Trophoblast cell (in vitro differentiated cells and primary cell): ENCODE measurements at regions not wholly inside any gene's neighbourhood (a gene's known extent, or its start where the extent isn't known, plus 50 kb on each side); places are given as distances from the start of the nearest gene placed in this dataset.

ENCODE experiments used
- DNase-seq, 2 donors: peaks; one replicate each; pipeline ENCODE4 v3.0.0-alpha.2; 2016
- H2AFZ ChIP-seq: 2 replicates; pipeline ENCODE4 v1.6.1; 2013; ENCODE audit warnings: low read length, moderate library complexity, mild to moderate bottlenecking; ENCODE audit not compliant: insufficient read depth, poor library complexity
- H2AK5ac ChIP-seq: 2 replicates; pipeline ENCODE4 v1.6.1; 2013; ENCODE audit warnings: mild to moderate bottlenecking, low read length
- H2BK120ac ChIP-seq: 2 replicates; pipeline ENCODE4 v1.6.1; 2013; ENCODE audit warnings: low read length, mild to moderate bottlenecking, moderate library complexity; ENCODE audit not compliant: insufficient read depth, poor library complexity
- H2BK12ac ChIP-seq: 2 replicates; pipeline ENCODE4 v1.6.1; 2013; ENCODE audit warnings: mild to moderate bottlenecking, low read length, moderate library complexity
- H2BK5ac ChIP-seq: 2 replicates; pipeline ENCODE4 v1.6.1; 2013; ENCODE audit warnings: low read length, low read depth, moderate library complexity, mild to moderate bottlenecking; ENCODE audit not compliant: poor library complexity
- H3K14ac ChIP-seq: 2 replicates; pipeline ENCODE4 v1.6.1; 2013; ENCODE audit warnings: mild to moderate bottlenecking, low read length
- H3K18ac ChIP-seq: 2 replicates; pipeline ENCODE4 v1.6.1; 2013; ENCODE audit warnings: mild to moderate bottlenecking, low read length
- H3K23ac ChIP-seq: 2 replicates; pipeline ENCODE4 v1.6.1; 2013; ENCODE audit warnings: low read length
- H3K27ac ChIP-seq: 2 replicates; pipeline ENCODE4 v1.5.1; 2013; ENCODE audit warnings: low read depth, mild to moderate bottlenecking, inconsistent platforms, low read length, moderate library complexity
- H3K27me3 ChIP-seq: 2 replicates; pipeline ENCODE4 v1.6.1; 2013; ENCODE audit warnings: inconsistent platforms, mild to moderate bottlenecking, low read length, moderate library complexity; ENCODE audit not compliant: insufficient read depth
- H3K36me3 ChIP-seq, 2 experiments: 1 replicate in 1 of 2; 2 replicates in 1 of 2; pipeline ENCODE4 v1.6.1; 2013; ENCODE audit warnings: low read length in 2 of 2, mild to moderate bottlenecking in 2 of 2, moderate library complexity in 1 of 2; ENCODE audit not compliant: insufficient read depth in 2 of 2, control insufficient read depth in 1 of 2
- H3K4ac ChIP-seq: 2 replicates; pipeline ENCODE4 v1.6.1; 2013; ENCODE audit warnings: low read depth, mild to moderate bottlenecking, low read length, moderate library complexity
- H3K4me1 ChIP-seq, 2 experiments: 1 replicate in 1 of 2; 2 replicates in 1 of 2; pipeline ENCODE4 v1.6.1; 2013; ENCODE audit warnings: low read length in 2 of 2, mild to moderate bottlenecking in 2 of 2, moderate library complexity in 1 of 2; ENCODE audit not compliant: insufficient read depth in 2 of 2, control insufficient read depth in 1 of 2
- H3K4me2 ChIP-seq: 2 replicates; pipeline ENCODE4 v1.6.1; 2013; ENCODE audit warnings: inconsistent platforms, mild to moderate bottlenecking, low read length, moderate library complexity
- H3K4me3 ChIP-seq: 2 replicates; pipeline ENCODE4 v1.5.1; 2013; ENCODE audit warnings: mild to moderate bottlenecking, low read depth, low read length, inconsistent platforms
- H3K79me1 ChIP-seq: one replicate; pipeline ENCODE4 v1.6.1; 2013; ENCODE audit warnings: low read length
- H3K79me2 ChIP-seq: 2 replicates; pipeline ENCODE4 v1.6.1; 2013; ENCODE audit warnings: low read length, mild to moderate bottlenecking; ENCODE audit not compliant: control insufficient read depth, insufficient read depth, poor library complexity
- H3K9ac ChIP-seq: 2 replicates; pipeline ENCODE4 v1.6.1; 2013; ENCODE audit warnings: mild to moderate bottlenecking, low read length
- H3K9me3 ChIP-seq: 2 replicates; pipeline ENCODE4 v1.6.1; 2013; ENCODE audit warnings: low read depth, mild to moderate bottlenecking, control low read depth, inconsistent platforms, low read length; ENCODE audit not compliant: insufficient read depth
- H4K12ac ChIP-seq: 2 replicates; pipeline ENCODE4 v1.6.1; 2013; ENCODE audit warnings: low read depth, mild to moderate bottlenecking, low read length, moderate library complexity
- H4K8ac ChIP-seq: 2 replicates; pipeline ENCODE4 v1.6.1; 2013; ENCODE audit warnings: low read depth, mild to moderate bottlenecking, low read length, moderate library complexity
- H4K91ac ChIP-seq: one replicate; pipeline ENCODE4 v1.6.1; 2013; ENCODE audit warnings: low read depth, mild to moderate bottlenecking, low read length, moderate library complexity
- WGBS: extraction: QIAGEN DNeasy Blood & Tissue Kit; methylation state at CpG from one replicate; pipeline ENCODE4 v1.1.7; 2013; ENCODE audit warnings: missing lambda C conversion rate; ENCODE audit not compliant: insufficient read length, insufficient coverage; ENCODE audit errors: extremely low coverage; 5-methylcytosine and 5-hydroxymethylcytosine counted together

DNA sequence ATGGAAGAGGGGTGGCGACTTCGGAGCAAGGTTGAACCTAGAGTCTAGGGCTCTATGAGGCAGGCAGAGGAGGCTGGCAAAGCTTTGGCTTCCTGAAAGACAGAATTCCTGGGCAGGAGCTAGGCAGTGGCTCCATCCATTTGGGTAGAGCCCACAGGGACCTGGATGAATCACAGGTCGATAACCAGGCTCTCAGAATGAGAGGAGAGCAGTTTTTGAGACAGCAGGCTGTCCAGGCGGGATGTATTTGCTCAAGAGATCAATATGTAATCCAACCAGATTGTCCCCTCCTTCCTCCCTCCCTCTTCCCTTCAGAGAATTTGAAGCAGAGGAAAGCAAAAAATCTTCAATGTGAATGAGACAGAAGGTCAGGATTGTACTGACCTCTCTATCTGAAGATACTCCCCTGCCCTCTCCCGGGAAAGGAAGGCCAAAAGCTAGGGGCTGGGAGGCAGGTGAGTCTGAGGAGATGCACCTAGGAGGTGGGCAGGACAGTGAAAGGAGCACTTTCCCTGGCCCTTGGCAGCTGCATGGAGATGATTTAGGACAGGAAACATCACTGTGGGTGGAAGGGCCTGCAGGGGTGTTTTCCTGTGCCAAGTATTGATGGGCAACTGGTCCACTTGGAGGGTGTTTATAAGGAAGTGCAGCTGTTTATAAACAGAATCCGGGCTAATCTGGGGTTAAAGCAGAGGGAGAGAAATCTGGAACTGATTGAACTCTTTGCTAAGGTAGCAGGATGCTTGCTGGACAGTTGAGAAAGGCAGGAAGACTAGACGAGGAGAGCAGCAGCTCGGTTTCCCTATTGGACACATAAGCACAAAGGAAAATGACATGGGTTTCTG, 212.4 kb upstream of the LRFN2 start:
- Histone ChIP-seq H3K9ac (no peak overlapping the region), H3K4me3 (no peak overlapping the region)

GRCh38 chr6:40798069-40798770, 211.1 kb upstream of the LRFN2 start:
- no peak overlapping the region for H3K4ac ChIP-seq
- H3K4me3 ChIP-seq, result no peak overlapping the region
- H3K14ac ChIP-seq, result no peak overlapping the region
- H4K91ac ChIP-seq, result no peak overlapping the region
- H2BK120ac ChIP-seq, result no peak overlapping the region
- H3K18ac ChIP-seq, result no peak overlapping the region
- no peak for DNase-seq
- no peaks in the 10 kb centered on the region for H3K27me3 ChIP-seq
- H3K79me2 ChIP-seq, result no peaks in the 10 kb centered on the region
- no peak overlapping the region for H2BK12ac ChIP-seq
- H3K4me2 ChIP-seq, result no peak overlapping the region
- H2AK5ac ChIP-seq, result no peak overlapping the region
- H3K23ac ChIP-seq, result no peak overlapping the region
- H3K36me3 ChIP-seq, result no peaks in the 10 kb centered on the region
- no peak overlapping the region for H3K9ac ChIP-seq
- H3K79me1 ChIP-seq, result no peaks in the 10 kb centered on the region
- H3K4me1 ChIP-seq, result no peaks in the 10 kb centered on the region
- no peak overlapping the region for H4K8ac ChIP-seq
- no peak overlapping the region for H4K12ac ChIP-seq
- WGBS, result no CpG with 5 or more reads among the region's 7 CpGs
- peaks cover 2% of the 10 kb centered on the region for H3K9me3 ChIP-seq
- H2AFZ ChIP-seq, result no peak overlapping the region
- H2BK5ac ChIP-seq, result no peak overlapping the region
- H3K27ac ChIP-seq, result no peak overlapping the region

More for the DNA sequence above, 212.4 kb upstream of the LRFN2 start:
- H4K12ac ChIP-seq, result no peak overlapping the region
- H3K4me1 ChIP-seq, result no peaks in the 10 kb centered on the region
- H3K27ac ChIP-seq, result no peak overlapping the region
- H2AFZ ChIP-seq, result no peak overlapping the region
- H3K36me3 ChIP-seq, result no peaks in the 10 kb centered on the region
- no peak overlapping the region for H2BK12ac ChIP-seq
- H3K79me1 ChIP-seq, result no peaks in the 10 kb centered on the region
- no peak overlapping the region for H3K18ac ChIP-seq
- no peak for DNase-seq
- no peak overlapping the region for H2BK120ac ChIP-seq
- no peak overlapping the region for H3K14ac ChIP-seq
- no peak overlapping the region for H4K91ac ChIP-seq
- H3K23ac ChIP-seq, result no peak overlapping the region
- H4K8ac ChIP-seq, result no peak overlapping the region
- peaks cover 2% of the 10 kb centered on the region for H3K9me3 ChIP-seq
- no peak overlapping the region for H3K4me2 ChIP-seq
- no peak overlapping the region for H3K4ac ChIP-seq
- no peaks in the 10 kb centered on the region for H3K27me3 ChIP-seq
- no peaks in the 10 kb centered on the region for H3K79me2 ChIP-seq
- H2AK5ac ChIP-seq, result no peak overlapping the region
- no CpG with 5 or more reads among the region's 8 CpGs for WGBS
- H2BK5ac ChIP-seq, result no peak overlapping the region

- no peak overlapping the region for H2BK12ac ChIP-seq
- no peak overlapping the region for H3K18ac ChIP-seq
- H3K27me3 ChIP-seq, result peaks cover 2% of the 10 kb centered on the region
- H3K23ac ChIP-seq, result no peak overlapping the region
- no peak overlapping the region for H3K4ac ChIP-seq
- H3K9ac ChIP-seq, result no peak overlapping the region
- no peak overlapping the region for H2AK5ac ChIP-seq
- H3K79me1 ChIP-seq, result no peaks in the 10 kb centered on the region
- no CpG with 5 or more reads among the region's 14 CpGs for WGBS
- no peak overlapping the region for H2AFZ ChIP-seq
- H4K12ac ChIP-seq, result no peak overlapping the region
- H2BK5ac ChIP-seq, result no peak overlapping the region
- no peak overlapping the region for H3K14ac ChIP-seq
- no peaks in the 10 kb centered on the region for H3K4me1 ChIP-seq
- no peak overlapping the region for H4K8ac ChIP-seq
- no peaks in the 10 kb centered on the region for H3K79me2 ChIP-seq
- H3K4me3 ChIP-seq, result no peak overlapping the region
- H2BK120ac ChIP-seq, result no peak overlapping the region
- no peak overlapping the region for H3K4me2 ChIP-seq
- H3K36me3 ChIP-seq, result no peaks in the 10 kb centered on the region
- H3K27ac ChIP-seq, result no peak overlapping the region
- no peak for DNase-seq
- H3K9me3 ChIP-seq, result no peaks in the 10 kb centered on the region
- no peak overlapping the region for H4K91ac ChIP-seq
Observed at GRCh38 chr6:40796260-40797221, 209.4 kb upstream of the LRFN2 start.

GRCh38 chr6:40794586-40794985, 207.4 kb upstream of the LRFN2 start:
- Histone ChIP-seq H3K79me1 (no peaks in the 10 kb centered on the region), H3K18ac (no peak overlapping the region), H3K9me3 (no peaks in the 10 kb centered on the region), H3K27ac (no peak overlapping the region), H3K9ac (no peak overlapping the region), H3K27me3 (peaks cover 2% of the 10 kb centered on the region), H4K91ac (no peak overlapping the region), H2AFZ (no peak overlapping the region), H3K23ac (no peak overlapping the region), H3K4ac (no peak overlapping the region), H3K4me2 (no peak overlapping the region), H3K4me3 (no peak overlapping the region), H2BK5ac (no peak overlapping the region), H3K14ac (no peak overlapping the region), H2BK120ac (no peak overlapping the region), H4K8ac (no peak overlapping the region), H3K4me1 (no peaks in the 10 kb centered on the region), H2BK12ac (no peak overlapping the region), H3K36me3 (no peaks in the 10 kb centered on the region), H4K12ac (no peak overlapping the region), H2AK5ac (no peak overlapping the region), H3K79me2 (no peaks in the 10 kb centered on the region)
- DNase-seq, result no peak
- WGBS, result no CpG with 5 or more reads among the region's 2 CpGs
